Keratinocyte (primary cell): ENCODE measurements at regions not wholly inside any gene's neighbourhood (a gene's known extent, or its start where the extent isn't known, plus 50 kb on each side); places are given as distances from the start of the nearest gene placed in this dataset.

Experiments
- DNase-seq: peaks from one replicate; pipeline ENCODE4 v3.0.0-alpha.2; 2011; ENCODE audit warnings: low read depth, missing footprints, low spot score
- FAIRE-seq: peaks from 2 replicates; lab custom pipeline; 2011; peaks lifted over from hg19 to GRCh38; lab: Jason Lieb, UNC
- H2AFZ ChIP-seq: 2 replicates; pipeline ENCODE4 v1.6.0; 2012; ENCODE audit warnings: low read length, control low read depth, inconsistent platforms; ENCODE audit not compliant: control insufficient read depth
- H3K27ac ChIP-seq: 2 replicates; pipeline ENCODE4 v1.5.1; 2011; ENCODE audit warnings: low read length; ENCODE audit not compliant: control insufficient read depth, insufficient read depth
- H3K27me3 ChIP-seq: 3 replicates; pipeline ENCODE4 v1.6.0; 2011; ENCODE audit warnings: low read length; ENCODE audit not compliant: control insufficient read depth, insufficient read depth; ENCODE audit errors: extremely low read depth
- H3K36me3 ChIP-seq, 2 experiments: 2 replicates in 1 of 2; 3 replicates in 1 of 2; pipeline ENCODE4 v1.5.1; 2011; ENCODE audit warnings: low read length in 2 of 2, mild to moderate bottlenecking in 1 of 2; ENCODE audit not compliant: control insufficient read depth in 2 of 2, insufficient read depth in 2 of 2; ENCODE audit errors: extremely low read depth in 1 of 2
- H3K4me1 ChIP-seq: 3 replicates; pipeline ENCODE4 v1.5.1; 2011; ENCODE audit warnings: low read length; ENCODE audit not compliant: control insufficient read depth, insufficient read depth; ENCODE audit errors: extremely low read depth
- H3K4me2 ChIP-seq: 3 replicates; pipeline ENCODE4 v1.6.0; 2011; ENCODE audit warnings: low read depth, low read length; ENCODE audit not compliant: control insufficient read depth, insufficient read depth; ENCODE audit errors: extremely low read depth
- H3K4me3 ChIP-seq, 3 experiments: fragments of 200-600 bp in 1 of 3; sonication (generic) in 1 of 3; 2 replicates in 2 of 3; 3 replicates in 1 of 3; pipeline ENCODE4 v1.5.1; 2011 to 2016; ENCODE audit warnings: low read length in 3 of 3, mild to moderate bottlenecking in 3 of 3, control low read depth in 2 of 3, inconsistent platforms in 1 of 3, low read depth in 1 of 3, mixed read lengths in 1 of 3, mixed run types in 1 of 3, moderate library complexity in 1 of 3; ENCODE audit not compliant: control insufficient read depth in 2 of 3, insufficient read depth in 2 of 3; ENCODE audit errors: extremely low read depth in 1 of 3
- H3K79me2 ChIP-seq: 2 replicates; pipeline ENCODE4 v1.6.0; 2012; ENCODE audit warnings: low read length; ENCODE audit not compliant: control insufficient read depth, insufficient read depth
- H3K9ac ChIP-seq: 3 replicates; pipeline ENCODE4 v1.6.0; 2011; ENCODE audit warnings: low read length; ENCODE audit not compliant: control insufficient read depth, insufficient read depth; ENCODE audit errors: extremely low read depth
- H3K9me1 ChIP-seq: 3 replicates; pipeline ENCODE4 v1.6.0; 2011; ENCODE audit warnings: low read length; ENCODE audit not compliant: control insufficient read depth, insufficient read depth; ENCODE audit errors: extremely low read depth
- H3K9me3 ChIP-seq: 2 replicates; pipeline ENCODE4 v1.5.1; 2012; ENCODE audit warnings: low read depth, low read length; ENCODE audit not compliant: control insufficient read depth
- H4K20me1 ChIP-seq: 3 replicates; pipeline ENCODE4 v1.6.0; 2011; ENCODE audit warnings: low read length; ENCODE audit not compliant: control insufficient read depth, insufficient read depth; ENCODE audit errors: extremely low read depth
- EZH2 ChIP-seq: IDR thresholded peaks from one replicate; pipeline ENCODE4 v1.6.1; 2012; ENCODE audit warnings: inconsistent platforms, mild to moderate bottlenecking, low read length, moderate library complexity
- dilution Hi-C: fragments of 300-500 bp; cut with MboI; formaldehyde crosslinking; loops from one replicate; pipeline ENCODE4 v1.7.0; 2020; ENCODE audit warnings: low sequenced_read_pairs; ENCODE audit not compliant: extremely low pct_ligation_motif_present
- TF ChIP-seq, protein P1 (sequence below), 3 experiments: IDR thresholded peaks in 1 of 3; conservative IDR thresholded peaks in 1 of 3; optimal IDR thresholded peaks in 1 of 3; 2 replicates in 2 of 3; 3 replicates in 1 of 3; pipeline versions ENCODE3 to v1.5.1; 2011; ENCODE audit warnings: low read length in 3 of 3, mild to moderate bottlenecking in 3 of 3, moderate library complexity in 2 of 3, control low read depth in 1 of 3, inconsistent platforms in 1 of 3; ENCODE audit not compliant: insufficient read depth in 2 of 3; ENCODE audit errors: extremely low read depth in 1 of 3

DNA sequence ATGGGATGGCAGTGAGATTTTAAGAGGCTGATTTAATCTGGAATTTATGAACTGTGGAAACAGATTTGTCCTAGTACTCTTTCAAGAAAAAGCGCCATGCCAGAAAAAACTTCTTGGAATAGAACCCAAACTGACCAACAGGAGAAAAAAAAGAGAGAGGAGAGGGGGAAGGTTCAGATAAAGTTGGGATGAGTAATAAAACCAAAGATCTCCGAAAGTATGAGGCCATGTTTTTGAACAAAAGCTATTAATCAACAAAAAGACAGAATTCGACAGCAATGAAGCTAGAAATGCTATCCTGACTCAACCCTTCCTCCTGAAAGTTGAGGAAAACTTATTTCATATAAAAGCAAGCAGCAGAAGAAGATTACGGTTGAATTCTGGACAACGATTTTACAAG lies 135.5 kb downstream of the CEMIP2 start:
- H3K4me3 ChIP-seq, result no peak overlapping the region
- H3K4me2 ChIP-seq, result no peak overlapping the region
- H4K20me1 ChIP-seq, result no peaks in the 10 kb centered on the region
- no peaks in the 10 kb centered on the region for H3K36me3 ChIP-seq
- H2AFZ ChIP-seq, result no peak overlapping the region
- no peak overlapping the region for H3K9ac ChIP-seq
- no peaks in the 10 kb centered on the region for H3K9me3 ChIP-seq
- H3K27me3 ChIP-seq, result no peaks in the 10 kb centered on the region
- H3K27ac ChIP-seq, result no peak overlapping the region
- FAIRE-seq, result no peak
- no peak for DNase-seq
- no peaks in the 10 kb centered on the region for H3K9me1 ChIP-seq
- dilution Hi-C loops, result no loop called here
- TF ChIP-seq, protein P1, sequence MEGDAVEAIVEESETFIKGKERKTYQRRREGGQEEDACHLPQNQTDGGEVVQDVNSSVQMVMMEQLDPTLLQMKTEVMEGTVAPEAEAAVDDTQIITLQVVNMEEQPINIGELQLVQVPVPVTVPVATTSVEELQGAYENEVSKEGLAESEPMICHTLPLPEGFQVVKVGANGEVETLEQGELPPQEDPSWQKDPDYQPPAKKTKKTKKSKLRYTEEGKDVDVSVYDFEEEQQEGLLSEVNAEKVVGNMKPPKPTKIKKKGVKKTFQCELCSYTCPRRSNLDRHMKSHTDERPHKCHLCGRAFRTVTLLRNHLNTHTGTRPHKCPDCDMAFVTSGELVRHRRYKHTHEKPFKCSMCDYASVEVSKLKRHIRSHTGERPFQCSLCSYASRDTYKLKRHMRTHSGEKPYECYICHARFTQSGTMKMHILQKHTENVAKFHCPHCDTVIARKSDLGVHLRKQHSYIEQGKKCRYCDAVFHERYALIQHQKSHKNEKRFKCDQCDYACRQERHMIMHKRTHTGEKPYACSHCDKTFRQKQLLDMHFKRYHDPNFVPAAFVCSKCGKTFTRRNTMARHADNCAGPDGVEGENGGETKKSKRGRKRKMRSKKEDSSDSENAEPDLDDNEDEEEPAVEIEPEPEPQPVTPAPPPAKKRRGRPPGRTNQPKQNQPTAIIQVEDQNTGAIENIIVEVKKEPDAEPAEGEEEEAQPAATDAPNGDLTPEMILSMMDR (optimal IDR thresholded peaks at IDR 0.05 in 1 of 3, IDR thresholded peaks at IDR 0.05 in 1 of 3, conservative IDR thresholded peaks at IDR 0.05 in 1 of 3; ENCODE audit: extremely low read depth in 1 of 3, insufficient read depth in 2 of 3, low read length in 3 of 3), result no peak
- TF ChIP-seq EZH2, result no peak
- H3K79me2 ChIP-seq, result no peaks in the 10 kb centered on the region
- no peaks in the 10 kb centered on the region for H3K4me1 ChIP-seq

DNA sequence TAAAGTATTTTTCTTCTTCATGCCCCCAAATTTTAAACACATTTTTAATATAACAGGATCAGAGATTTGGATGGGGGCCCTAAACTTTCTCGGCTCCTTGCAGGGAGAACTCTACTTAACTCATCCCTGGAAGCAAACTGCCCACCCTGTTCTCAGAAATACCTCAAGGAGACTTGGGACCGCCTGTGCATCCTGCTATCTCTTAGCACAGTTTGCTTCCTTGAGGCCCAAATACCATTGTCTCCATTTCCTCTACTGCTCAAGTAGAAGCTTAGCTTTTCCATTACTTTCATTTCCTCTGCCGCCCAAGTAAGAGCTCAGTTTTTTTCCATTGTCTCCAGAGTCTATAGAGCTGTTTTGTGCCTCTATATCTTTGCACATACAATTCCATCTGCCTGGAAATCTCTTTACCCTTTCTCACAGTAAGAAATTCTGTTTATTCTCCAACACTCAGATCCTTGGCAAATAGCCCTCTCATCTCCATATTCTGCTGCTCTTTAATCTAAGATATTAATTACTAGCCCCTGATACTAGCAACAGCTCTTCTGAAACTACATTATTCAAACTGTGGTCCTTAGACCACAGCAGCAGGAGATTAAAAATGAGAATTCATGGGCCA lies 137.8 kb downstream of the CEMIP2 start:
- no peak for TF ChIP-seq EZH2
- TF ChIP-seq, protein P1 (optimal IDR thresholded peaks at IDR 0.05 in 1 of 3, IDR thresholded peaks at IDR 0.05 in 1 of 3, conservative IDR thresholded peaks at IDR 0.05 in 1 of 3; ENCODE audit: extremely low read depth in 1 of 3, insufficient read depth in 2 of 3, low read length in 3 of 3), result no peak
- Histone ChIP-seq H2AFZ (no peak overlapping the region), H3K36me3 (no peaks in the 10 kb centered on the region), H3K27ac (no peak overlapping the region), H3K4me1 (peaks cover 6% of the 10 kb centered on the region), H3K27me3 (no peaks in the 10 kb centered on the region), H3K4me2 (no peak overlapping the region), H3K9me3 (no peaks in the 10 kb centered on the region), H3K4me3 (no peak overlapping the region), H3K79me2 (no peaks in the 10 kb centered on the region), H4K20me1 (no peaks in the 10 kb centered on the region), H3K9ac (no peak overlapping the region), H3K9me1 (no peaks in the 10 kb centered on the region)
- FAIRE-seq (no peak), DNase-seq (no peak)
- dilution Hi-C loops, result no loop called here
